K562 (cell line): ENCODE measurements at regions not wholly inside any gene's neighbourhood (a gene's known extent, or its start where the extent isn't known, plus 50 kb on each side); places are given as distances from the start of the nearest gene placed in this dataset.

Experiments
- ATAC-seq: fragments of 200-7000 bp; cut with Tn5 transposase; 3 replicates; pipeline ENCODE4 v1.9.1; 2020; ENCODE audit warnings: moderate library complexity
- BruUV-seq: library from RNA; stranded (reverse); fragments of 400-500 nt; replicated peaks from 2 replicates; lab custom pipeline; 2021; lab: Mats Ljungman, UMichigan
- CTCF ChIA-PET: fragments of 300-600 bp; formaldehyde crosslinking; extraction: SDS; loops from one replicate; lab custom pipeline; 2021; ENCODE audit warnings: low intra/inter-chr PET ratio; lab: Yijun Ruan, JAX
- POLR2A ChIA-PET: fragments of 300-600, 350-650 bp; sonication (Branson Sonifier 250); formaldehyde crosslinking; extraction: SDS; loops from one replicate; lab custom pipeline; 2021; ENCODE audit warnings: antibody characterized with exemption, inconsistent platforms; lab: Yijun Ruan, JAX
- DNase-seq, 4 experiments: peaks; one replicate each; pipeline versions ENCODE4 v3.0.0 to v3.0.0-alpha.2; 2011 to 2018; ENCODE audit warnings: low spot score in 3 of 4, mixed read lengths in 3 of 4; ENCODE audit errors: extremely low read depth in 1 of 4
- FAIRE-seq: peaks from 2 replicates; lab custom pipeline; 2011; peaks lifted over from hg19 to GRCh38; lab: Jason Lieb, UNC
- H2AFZ ChIP-seq: 2 replicates; pipeline ENCODE4 v1.6.0; 2011; ENCODE audit warnings: low read depth, low read length, control low read depth, inconsistent platforms
- H3K27ac ChIP-seq: fragments of 200-600 bp; 3 replicates; pipeline ENCODE4 v1.8.0; 2011; ENCODE audit warnings: low read depth, mild to moderate bottlenecking, control low read depth, inconsistent platforms, low read length, moderate library complexity, mixed read lengths; ENCODE audit errors: extremely low read depth
- H3K27me3 ChIP-seq, 2 experiments: fragments of 300-600 bp in 1 of 2; 2 replicates in 1 of 2; 3 replicates in 1 of 2; pipeline versions ENCODE4 v1.6.0 to v1.8.0; 2011; ENCODE audit warnings: inconsistent platforms in 2 of 2, low read length in 2 of 2, mild to moderate bottlenecking in 1 of 2, mixed read lengths in 1 of 2, moderate library complexity in 1 of 2; ENCODE audit not compliant: control insufficient read depth in 2 of 2, insufficient read depth in 2 of 2
- H3K36me3 ChIP-seq: fragments of 300-600 bp; 3 replicates; pipeline ENCODE4 v1.8.0; 2011; ENCODE audit warnings: mild to moderate bottlenecking, low read length, inconsistent platforms; ENCODE audit not compliant: control insufficient read depth, insufficient read depth
- H3K4me1 ChIP-seq, 2 experiments: fragments of 200-600 bp in 1 of 2; replicated peaks in 1 of 2; 2 replicates in 1 of 2; 3 replicates in 1 of 2; pipeline versions ENCODE4 v1.5.1 to v1.8.0; 2011; ENCODE audit warnings: inconsistent platforms in 2 of 2, low read length in 2 of 2, mild to moderate bottlenecking in 1 of 2, mixed read lengths in 1 of 2, moderate library complexity in 1 of 2; ENCODE audit not compliant: control insufficient read depth in 2 of 2, insufficient read depth in 2 of 2
- H3K4me2 ChIP-seq: 2 replicates; pipeline ENCODE4 v1.6.1; 2011; ENCODE audit warnings: low read length, control low read depth, inconsistent platforms, mixed read lengths; ENCODE audit not compliant: insufficient read depth
- H3K4me3 ChIP-seq: fragments of 200-600 bp; sonication (generic), shearing (Covaris generic); 2 replicates; pipeline ENCODE4 v1.5.1; 2016; ENCODE audit warnings: control low read depth, inconsistent platforms
- H3K79me2 ChIP-seq: fragments of 200-600 bp; 3 replicates; pipeline ENCODE4 v1.8.0; 2011; ENCODE audit warnings: low read length, inconsistent platforms; ENCODE audit not compliant: control insufficient read depth, insufficient read depth
- H3K9ac ChIP-seq, 2 experiments: 2 replicates each; pipeline versions ENCODE4 v1.6.0 to v1.6.1; 2011; ENCODE audit warnings: low read depth in 2 of 2, low read length in 2 of 2, control low read depth in 1 of 2, inconsistent platforms in 1 of 2, mild to moderate bottlenecking in 1 of 2, mixed read lengths in 1 of 2; ENCODE audit not compliant: insufficient read depth in 1 of 2
- H3K9me1 ChIP-seq: one replicate; pipeline ENCODE4 v1.6.0; 2011; ENCODE audit warnings: inconsistent platforms, mild to moderate bottlenecking, low read length, moderate library complexity; ENCODE audit not compliant: control insufficient read depth, insufficient read depth
- H3K9me3 ChIP-seq: replicated peaks from 2 replicates; pipeline ENCODE4 v1.5.1; 2011; ENCODE audit warnings: low read depth, low read length, inconsistent platforms; ENCODE audit not compliant: control insufficient read depth, insufficient read depth
- H4K20me1 ChIP-seq: replicated peaks from 2 replicates; pipeline ENCODE4 v1.6.1; 2011; ENCODE audit warnings: low read length, inconsistent platforms, mixed read lengths; ENCODE audit not compliant: control insufficient read depth, insufficient read depth
- ATF7 ChIP-seq: fragments of 450-650 bp; IDR thresholded peaks from 2 replicates; pipeline ENCODE4 v1.7.1; 2014; ENCODE audit warnings: mild to moderate bottlenecking, moderate library complexity
- CSDE1 ChIP-seq, 2 experiments: fragments of 450-650 bp; IDR thresholded peaks; 2 replicates each; pipeline ENCODE4 v1.6.1; 2016; ENCODE audit warnings: mild to moderate bottlenecking in 1 of 2
- ELF1 ChIP-seq: fragments of 200-800 bp; sonication (Bioruptor generic); IDR thresholded peaks from 2 replicates; pipeline ENCODE4 v1.6.1; 2016; ENCODE audit warnings: missing genetic modification characterization, missing compliant biosample characterization
- HDAC2 ChIP-seq: fragments of 450-650 bp; IDR thresholded peaks from 2 replicates; pipeline ENCODE4 v1.6.1; 2016; ENCODE audit warnings: mild to moderate bottlenecking
- HDAC3 ChIP-seq: fragments of 450-650 bp; IDR thresholded peaks from 2 replicates; pipeline ENCODE4 v1.6.1; 2018; ENCODE audit warnings: borderline replicate concordance, mild to moderate bottlenecking, moderate library complexity; ENCODE audit not compliant: partially characterized antibody
- NFE2 ChIP-seq: IDR thresholded peaks from 2 replicates; pipeline ENCODE4 v1.6.1; 2014; ENCODE audit warnings: antibody characterized with exemption, low read depth
- RBM14 ChIP-seq: fragments of 200-400 bp; formaldehyde crosslinking; IDR thresholded peaks from 2 replicates; pipeline ENCODE4 v1.6.1; 2018; ENCODE audit warnings: low read depth, mild to moderate bottlenecking, low read length, moderate library complexity, borderline replicate concordance; ENCODE audit not compliant: insufficient read depth
- RHOXF2B ChIP-seq: fragments of 250-450 bp; sonication (Bioruptor Pico); conservative IDR thresholded peaks from 2 replicates; pipeline ENCODE4 v1.5.1; 2021
- SAP30 ChIP-seq: fragments of 200-600 bp; sonication (generic); IDR thresholded peaks from 2 replicates; pipeline ENCODE4 v1.6.1; 2012; ENCODE audit warnings: borderline replicate concordance, low read depth, mild to moderate bottlenecking, moderate library complexity, low read length, control low read depth, inconsistent platforms; ENCODE audit not compliant: insufficient read depth, poor library complexity, severe bottlenecking
- SIRT6 ChIP-seq: IDR thresholded peaks from one replicate; pipeline ENCODE4 v1.6.1; 2012; ENCODE audit warnings: low read depth, mild to moderate bottlenecking, control low read depth, inconsistent platforms, low read length, moderate library complexity
- SIX5 ChIP-seq, 2 experiments: IDR thresholded peaks; 2 replicates each; pipeline ENCODE4 v1.6.1; 2011; ENCODE audit warnings: low read length in 2 of 2, borderline replicate concordance in 1 of 2, low read depth in 1 of 2, mild to moderate bottlenecking in 1 of 2, moderate library complexity in 1 of 2; ENCODE audit not compliant: insufficient read depth in 1 of 2
- SNRNP70 ChIP-seq: fragments of 200-400 bp; formaldehyde crosslinking; optimal IDR thresholded peaks from 2 replicates; pipeline ENCODE3; 2017; ENCODE audit warnings: low read depth, low read length
- SPI1 ChIP-seq: IDR thresholded peaks from 2 replicates; pipeline ENCODE4 v1.6.1; 2011; ENCODE audit warnings: low read depth, low read length, control low read depth, borderline replicate concordance
- ZNF121 ChIP-seq: sonication (generic); formaldehyde crosslinking; conservative IDR thresholded peaks from 2 replicates; pipeline ENCODE4 v1.8.0; 2022; ENCODE audit warnings: missing genetic modification reagents
- ZNF143 ChIP-seq: sonication (generic); formaldehyde crosslinking; IDR thresholded peaks from 2 replicates; pipeline ENCODE4 v1.9.0; 2022; ENCODE audit warnings: mild to moderate bottlenecking, missing genetic modification reagents
- WGBS: fragments of 100-300 bp; shearing (Covaris generic); methylation state at CpG from one replicate; pipeline ENCODE4 v1.1.6; 2016; ENCODE audit warnings: low coverage, mixed read lengths; ENCODE audit not compliant: insufficient coverage; ENCODE audit errors: missing lambda C conversion rate; 5-methylcytosine and 5-hydroxymethylcytosine counted together
- in situ Hi-C: fragments of 300-500 bp; cut with MboI; formaldehyde crosslinking; loops from 4 replicates; pipeline ENCODE4 v1.15.0; 2018; ENCODE audit warnings: inconsistent platforms, mixed read lengths
- intact Hi-C: fragments of 100-400 bp; cut with micrococcal nuclease; formaldehyde crosslinking; loops from 2 replicates; pipeline ENCODE4 v1.14.2; 2022
- TF ChIP-seq, protein P1 (sequence below): sonication (generic); formaldehyde crosslinking; IDR thresholded peaks from 2 replicates; pipeline ENCODE4 v1.8.0; 2022; ENCODE audit warnings: missing genetic modification reagents, mild to moderate bottlenecking, borderline replicate concordance

GRCh38 chr1:199780948-199781670 is 246.4 kb upstream of the NR5A2 start:
- intact Hi-C loops: no loop called here
- ATAC-seq (no peak), DNase-seq (no peak), FAIRE-seq (no peak)
- WGBS: 3% methylated on average over 2 of the region's 2 CpGs
- no peaks in the 10 kb centered on the region for H3K79me2 ChIP-seq
- H3K9me3 ChIP-seq: no peaks in the 10 kb centered on the region
- no peak overlapping the region for H3K4me3 ChIP-seq
- no peaks in the 10 kb centered on the region for H4K20me1 ChIP-seq
- H3K36me3 ChIP-seq: no peaks in the 10 kb centered on the region
- H3K9me1 ChIP-seq: no peaks in the 10 kb centered on the region
- no peak for TF ChIP-seq ZNF143 (CRISPR knock-in tag)
- TF ChIP-seq NFE2: no peak
- no peak for TF ChIP-seq HDAC3
- no peak for TF ChIP-seq SAP30
- TF ChIP-seq SIX5 (IDR thresholded peaks at IDR 0.05; ENCODE audit: borderline replicate concordance in 1 of 2, insufficient read depth in 1 of 2, low read depth in 1 of 2, low read length in 2 of 2): no peak
- no peak for TF ChIP-seq ELF1 (tag)
- no peak for TF ChIP-seq SNRNP70
- TF ChIP-seq, protein P1, sequence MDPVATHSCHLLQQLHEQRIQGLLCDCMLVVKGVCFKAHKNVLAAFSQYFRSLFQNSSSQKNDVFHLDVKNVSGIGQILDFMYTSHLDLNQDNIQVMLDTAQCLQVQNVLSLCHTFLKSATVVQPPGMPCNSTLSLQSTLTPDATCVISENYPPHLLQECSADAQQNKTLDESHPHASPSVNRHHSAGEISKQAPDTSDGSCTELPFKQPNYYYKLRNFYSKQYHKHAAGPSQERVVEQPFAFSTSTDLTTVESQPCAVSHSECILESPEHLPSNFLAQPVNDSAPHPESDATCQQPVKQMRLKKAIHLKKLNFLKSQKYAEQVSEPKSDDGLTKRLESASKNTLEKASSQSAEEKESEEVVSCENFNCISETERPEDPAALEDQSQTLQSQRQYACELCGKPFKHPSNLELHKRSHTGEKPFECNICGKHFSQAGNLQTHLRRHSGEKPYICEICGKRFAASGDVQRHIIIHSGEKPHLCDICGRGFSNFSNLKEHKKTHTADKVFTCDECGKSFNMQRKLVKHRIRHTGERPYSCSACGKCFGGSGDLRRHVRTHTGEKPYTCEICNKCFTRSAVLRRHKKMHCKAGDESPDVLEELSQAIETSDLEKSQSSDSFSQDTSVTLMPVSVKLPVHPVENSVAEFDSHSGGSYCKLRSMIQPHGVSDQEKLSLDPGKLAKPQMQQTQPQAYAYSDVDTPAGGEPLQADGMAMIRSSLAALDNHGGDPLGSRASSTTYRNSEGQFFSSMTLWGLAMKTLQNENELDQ (CRISPR knock-in tag): no peak
- TF ChIP-seq SPI1: no peak
- TF ChIP-seq RHOXF2B: no peak
- TF ChIP-seq ZNF121 (CRISPR knock-in tag): no peak
- TF ChIP-seq ATF7: no peak
- TF ChIP-seq SIRT6: no peak
- TF ChIP-seq RBM14: no peak
- TF ChIP-seq CSDE1 (IDR thresholded peaks at IDR 0.05): no peak
- no peak for TF ChIP-seq HDAC2
- H3K27me3 ChIP-seq: no peaks in the 10 kb centered on the region
- BruUV-seq: no TSS peak
- no peak overlapping the region for H2AFZ ChIP-seq
- H3K4me1 ChIP-seq: no peaks in the 10 kb centered on the region
- CTCF ChIA-PET: no interaction called here
- in situ Hi-C loops: no loop called here
- H3K9ac ChIP-seq: no peak overlapping the region
- POLR2A ChIA-PET: no interaction called here
- no peak overlapping the region for H3K4me2 ChIP-seq
- no peak overlapping the region for H3K27ac ChIP-seq
